Activated T-helper 1 cell treated with anti-CD3 and anti-CD28 coated beads, Interleukin-12 subunit alpha, Interleukin-12 subunit beta, Interleukin-2, Interleukin-4 antibody, amounts not matched to agents 30 ng/mL and 10 ng/mL and 1 ng/mL, durations not matched to agents 14 hours and 24 hours and 36 hours (primary cell): ENCODE measurements at regions not wholly inside any gene's neighbourhood (a gene's known extent, or its start where the extent isn't known, plus 50 kb on each side); places are given as distances from the start of the nearest gene placed in this dataset.

Source experiments
- DNase-seq: peaks from one replicate; pipeline ENCODE4 v3.0.0; 2021; ENCODE audit warnings: low spot score
- H3K27ac Mint-ChIP-seq: one replicate; pipeline ENCODE4 v1.8.0; 2021; ENCODE audit warnings: mild to moderate bottlenecking, mixed read lengths
- H3K27me3 Mint-ChIP-seq: one replicate; pipeline ENCODE4 v1.8.0; 2022; ENCODE audit warnings: mild to moderate bottlenecking, moderate library complexity, mixed read lengths; ENCODE audit not compliant: insufficient read depth
- H3K36me3 Mint-ChIP-seq: one replicate; pipeline ENCODE4 v1.8.0; 2021; ENCODE audit warnings: low read depth, mixed read lengths
- H3K4me1 Mint-ChIP-seq: one replicate; pipeline ENCODE4 v1.8.0; 2021; ENCODE audit warnings: low read depth, mixed read lengths
- H3K4me3 Mint-ChIP-seq: one replicate; pipeline ENCODE4 v1.8.0; 2021; ENCODE audit warnings: mild to moderate bottlenecking, moderate library complexity, mixed read lengths
- H3K9me3 Mint-ChIP-seq: one replicate; pipeline ENCODE4 v1.8.0; 2021; ENCODE audit warnings: mixed read lengths
- intact Hi-C: fragments of 100-400 bp; cut with micrococcal nuclease; formaldehyde crosslinking; loops from one replicate; pipeline ENCODE4 v1.15.1; 2024

DNA sequence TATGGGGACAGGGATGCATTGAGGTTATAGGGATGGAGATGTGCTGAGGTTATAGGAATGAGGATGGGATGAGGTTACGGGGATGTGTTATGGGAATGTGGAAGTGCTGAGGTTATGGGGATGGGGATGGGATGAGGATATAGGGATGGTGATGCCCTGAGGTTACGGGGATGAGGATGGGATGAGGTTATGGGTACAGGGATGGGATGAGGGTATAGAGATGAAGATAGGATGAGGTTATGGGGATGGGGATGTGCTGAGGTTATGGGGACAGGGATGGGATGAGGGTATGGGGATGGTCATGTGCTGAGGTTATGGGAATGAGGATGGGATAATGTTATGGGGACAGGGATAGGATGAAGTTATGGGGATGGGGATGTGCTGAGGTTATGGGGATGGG lies 542.8 kb downstream of the CDH26 start:
- H3K36me3 Mint-ChIP-seq, result no peaks in the 10 kb centered on the region
- H3K27me3 Mint-ChIP-seq, result no peaks in the 10 kb centered on the region
- intact Hi-C loops, result no loop called here
- no peak for DNase-seq
- H3K27ac Mint-ChIP-seq, result no peak overlapping the region
- no peaks in the 10 kb centered on the region for H3K9me3 Mint-ChIP-seq
- H3K4me1 Mint-ChIP-seq, result no peaks in the 10 kb centered on the region
- no peak overlapping the region for H3K4me3 Mint-ChIP-seq

DNA sequence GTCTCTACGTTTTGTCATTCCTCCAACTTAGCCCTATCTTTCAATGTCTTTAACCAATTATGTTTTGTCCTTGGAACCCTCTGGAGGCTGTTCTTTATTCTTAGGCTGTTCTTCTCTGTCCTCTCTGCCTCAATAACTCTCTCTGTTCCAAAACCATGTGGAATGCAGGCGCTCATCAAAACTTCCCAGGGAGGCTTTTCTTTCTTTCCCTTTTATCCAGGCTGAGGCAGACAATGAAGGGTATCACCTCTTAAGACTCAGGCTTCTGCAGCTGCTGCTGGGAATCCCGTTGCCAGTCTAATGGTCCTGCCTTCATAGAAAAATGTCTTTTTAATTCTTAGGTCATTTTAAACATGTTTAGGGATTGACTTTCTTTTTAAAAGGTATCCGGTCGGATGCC lies 544.7 kb downstream of the CDH26 start:
- H3K4me3 Mint-ChIP-seq, result no peak overlapping the region
- H3K27me3 Mint-ChIP-seq, result no peaks in the 10 kb centered on the region
- DNase-seq, result no peak
- no peaks in the 10 kb centered on the region for H3K9me3 Mint-ChIP-seq
- no peaks in the 10 kb centered on the region for H3K4me1 Mint-ChIP-seq
- no peak overlapping the region for H3K27ac Mint-ChIP-seq
- H3K36me3 Mint-ChIP-seq, result no peaks in the 10 kb centered on the region
- intact Hi-C loops, result no loop called here

DNA sequence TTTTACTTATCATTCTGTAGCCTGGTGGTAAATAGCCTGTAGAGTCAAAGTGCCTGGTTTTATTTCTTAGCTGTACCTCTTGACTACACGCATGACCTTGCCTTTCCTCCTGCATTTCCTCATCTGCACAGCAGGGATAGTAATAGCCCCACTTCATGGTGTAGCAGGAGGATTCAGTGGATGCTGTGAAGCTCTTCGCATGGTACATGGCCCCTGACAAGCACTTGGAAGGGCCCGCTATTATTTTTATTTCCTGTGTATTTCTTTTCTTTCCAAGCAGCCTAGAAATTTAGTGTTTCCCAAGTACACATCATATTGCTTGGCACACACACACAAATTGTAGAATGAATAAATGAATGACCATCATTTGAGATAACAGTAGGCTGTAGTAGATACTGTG lies 547.2 kb downstream of the CDH26 start:
- Mint-ChIP-seq H3K4me3 (no peak overlapping the region), H3K27ac (no peak overlapping the region), H3K27me3 (no peaks in the 10 kb centered on the region), H3K36me3 (no peaks in the 10 kb centered on the region), H3K9me3 (no peaks in the 10 kb centered on the region), H3K4me1 (no peaks in the 10 kb centered on the region)
- intact Hi-C loops, result no loop called here
- DNase-seq, result no peak

GRCh38 chr20:60506061-60506460 lies 547.8 kb downstream of the CDH26 start:
- no peaks in the 10 kb centered on the region for H3K9me3 Mint-ChIP-seq
- H3K36me3 Mint-ChIP-seq, result no peaks in the 10 kb centered on the region
- intact Hi-C loops, result no loop called here
- no peaks in the 10 kb centered on the region for H3K27me3 Mint-ChIP-seq
- no peaks in the 10 kb centered on the region for H3K4me1 Mint-ChIP-seq
- H3K27ac Mint-ChIP-seq, result no peak overlapping the region
- no peak for DNase-seq
- no peak overlapping the region for H3K4me3 Mint-ChIP-seq

DNA sequence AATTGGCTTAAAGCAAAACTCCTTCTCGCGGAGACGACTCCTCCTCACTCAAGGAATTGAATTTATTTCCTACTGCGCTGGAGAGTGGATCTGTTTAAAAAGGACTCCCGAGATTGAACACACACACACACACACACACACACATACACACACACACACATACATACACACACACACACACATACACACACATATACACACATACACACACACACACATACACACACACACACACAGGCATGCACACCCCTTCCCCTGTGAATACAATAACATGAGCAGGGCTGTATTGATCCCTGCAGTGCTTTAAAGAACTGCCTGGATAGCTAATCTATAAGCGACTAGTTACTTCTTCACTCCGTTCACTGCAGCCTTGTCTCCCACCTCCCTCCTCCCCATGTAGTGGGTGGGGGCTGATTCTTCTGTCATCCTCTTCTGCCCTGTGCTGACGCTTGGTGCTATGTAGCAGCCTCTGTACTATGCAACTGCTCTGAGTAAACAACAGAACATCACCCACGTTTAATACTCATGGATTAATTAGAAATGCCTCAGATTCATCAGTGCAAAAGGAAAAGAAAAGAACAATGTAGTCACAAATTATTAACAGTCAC lies 549.0 kb downstream of the CDH26 start:
- intact Hi-C loops, result no loop called here
- H3K9me3 Mint-ChIP-seq, result no peaks in the 10 kb centered on the region
- H3K27ac Mint-ChIP-seq, result no peak overlapping the region
- no peaks in the 10 kb centered on the region for H3K27me3 Mint-ChIP-seq
- H3K36me3 Mint-ChIP-seq, result no peaks in the 10 kb centered on the region
- no peaks in the 10 kb centered on the region for H3K4me1 Mint-ChIP-seq
- no peak overlapping the region for H3K4me3 Mint-ChIP-seq
- no peak for DNase-seq

DNA sequence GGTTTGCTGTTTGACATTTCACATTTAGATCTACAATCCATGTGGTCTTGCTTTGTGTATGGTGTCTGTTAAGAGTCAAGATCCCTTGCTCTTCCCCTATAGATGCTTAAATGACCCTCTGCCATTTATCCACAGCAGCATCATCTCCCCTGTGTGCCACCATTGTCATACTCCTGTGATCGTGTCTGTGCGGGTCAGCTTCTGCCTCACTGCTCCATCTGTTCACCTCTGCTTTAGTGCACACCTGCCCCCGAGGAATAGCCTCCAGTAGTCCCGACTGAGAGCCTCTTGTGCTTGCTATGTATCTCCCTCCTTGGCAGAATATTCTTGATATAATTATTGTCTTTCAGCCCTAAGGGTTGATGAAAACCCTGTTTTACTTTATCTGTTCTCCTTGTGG lies 551.2 kb downstream of the CDH26 start:
- H3K27ac Mint-ChIP-seq, result no peak overlapping the region
- no peaks in the 10 kb centered on the region for H3K9me3 Mint-ChIP-seq
- H3K27me3 Mint-ChIP-seq, result no peaks in the 10 kb centered on the region
- intact Hi-C loops, result no loop called here
- DNase-seq, result no peak
- H3K4me3 Mint-ChIP-seq, result no peak overlapping the region
- no peaks in the 10 kb centered on the region for H3K36me3 Mint-ChIP-seq
- H3K4me1 Mint-ChIP-seq, result no peaks in the 10 kb centered on the region

- Mint-ChIP-seq H3K4me3 (no peak overlapping the region), H3K27me3 (no peaks in the 10 kb centered on the region), H3K27ac (no peak overlapping the region), H3K9me3 (no peaks in the 10 kb centered on the region), H3K36me3 (no peaks in the 10 kb centered on the region), H3K4me1 (no peaks in the 10 kb centered on the region)
- no peak for DNase-seq
- intact Hi-C loops, result no loop called here
Measured at GRCh38 chr20:60510356-60510755, 552.1 kb downstream of the CDH26 start.

DNA sequence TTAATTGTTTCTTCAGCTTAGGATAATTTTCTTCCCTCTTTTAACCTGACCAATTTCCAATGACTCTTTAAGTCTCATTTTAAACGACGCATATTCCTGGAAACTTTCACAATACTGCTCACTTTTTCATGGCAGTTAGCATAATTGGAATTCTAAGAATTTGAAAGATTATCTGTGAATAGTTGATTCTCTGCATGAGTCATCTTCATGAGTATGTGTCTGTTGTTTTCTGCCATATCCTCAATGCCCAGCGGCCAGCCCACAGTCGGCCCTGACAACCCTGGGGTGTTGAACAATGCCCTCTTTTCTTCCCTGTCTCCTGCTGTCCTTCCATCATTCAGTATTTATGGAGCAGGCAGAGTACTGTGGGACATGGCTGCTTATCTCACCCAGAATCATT lies 554.2 kb downstream of the CDH26 start:
- no peaks in the 10 kb centered on the region for H3K27me3 Mint-ChIP-seq
- no peaks in the 10 kb centered on the region for H3K36me3 Mint-ChIP-seq
- H3K9me3 Mint-ChIP-seq, result no peaks in the 10 kb centered on the region
- no peak for DNase-seq
- no peak overlapping the region for H3K27ac Mint-ChIP-seq
- H3K4me1 Mint-ChIP-seq, result no peaks in the 10 kb centered on the region
- no peak overlapping the region for H3K4me3 Mint-ChIP-seq
- intact Hi-C loops, result no loop called here

GRCh38 chr20:60513141-60513540 lies 554.9 kb downstream of the CDH26 start:
- DNase-seq, result no peak
- Mint-ChIP-seq H3K9me3 (no peaks in the 10 kb centered on the region), H3K36me3 (no peaks in the 10 kb centered on the region), H3K27ac (no peak overlapping the region), H3K4me3 (no peak overlapping the region), H3K4me1 (no peaks in the 10 kb centered on the region), H3K27me3 (no peaks in the 10 kb centered on the region)
- intact Hi-C loops, result no loop called here

DNA sequence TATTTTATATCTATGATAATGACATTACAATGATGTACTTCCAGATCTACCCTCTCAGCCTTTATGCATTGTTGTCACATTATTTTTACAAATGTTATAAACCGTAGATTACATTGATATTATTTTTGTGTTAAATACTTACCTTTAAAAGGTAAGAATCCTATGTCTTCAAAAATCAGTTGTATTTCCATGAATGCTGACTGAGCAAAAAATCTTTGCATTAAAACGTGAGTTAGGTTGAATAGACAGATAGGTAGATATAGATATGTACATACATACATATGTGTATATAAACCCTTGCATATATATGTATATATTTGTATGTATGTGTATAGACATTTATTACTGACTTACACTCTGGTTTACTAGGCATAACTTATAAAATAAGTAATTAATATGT lies 558.2 kb downstream of the CDH26 start:
- Mint-ChIP-seq H3K27me3 (peaks cover 2% of the 10 kb centered on the region), H3K27ac (no peak overlapping the region), H3K9me3 (no peaks in the 10 kb centered on the region), H3K4me3 (no peak overlapping the region), H3K4me1 (no peaks in the 10 kb centered on the region), H3K36me3 (no peaks in the 10 kb centered on the region)
- no peak for DNase-seq
- intact Hi-C loops, result no loop called here

DNA sequence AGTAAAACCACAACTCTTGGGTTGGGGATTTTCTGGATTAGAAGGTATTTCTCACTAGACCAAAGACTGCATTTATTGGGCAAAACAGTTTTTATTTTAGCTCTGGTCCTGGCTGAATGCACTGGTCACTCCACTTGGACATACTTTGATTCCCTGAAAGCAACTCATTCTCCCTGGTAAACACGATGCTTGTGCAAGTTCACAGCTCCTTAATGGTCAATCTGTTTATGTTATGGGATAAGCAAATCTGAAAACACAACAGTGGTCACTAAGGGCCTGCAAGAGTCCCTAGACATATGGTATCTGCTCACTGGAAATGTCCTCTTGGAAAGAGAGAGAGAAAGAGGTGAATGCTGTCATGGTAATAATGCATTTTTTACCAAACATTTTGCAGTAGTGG lies 559.8 kb downstream of the CDH26 start:
- intact Hi-C loops, result no loop called here

DNA sequence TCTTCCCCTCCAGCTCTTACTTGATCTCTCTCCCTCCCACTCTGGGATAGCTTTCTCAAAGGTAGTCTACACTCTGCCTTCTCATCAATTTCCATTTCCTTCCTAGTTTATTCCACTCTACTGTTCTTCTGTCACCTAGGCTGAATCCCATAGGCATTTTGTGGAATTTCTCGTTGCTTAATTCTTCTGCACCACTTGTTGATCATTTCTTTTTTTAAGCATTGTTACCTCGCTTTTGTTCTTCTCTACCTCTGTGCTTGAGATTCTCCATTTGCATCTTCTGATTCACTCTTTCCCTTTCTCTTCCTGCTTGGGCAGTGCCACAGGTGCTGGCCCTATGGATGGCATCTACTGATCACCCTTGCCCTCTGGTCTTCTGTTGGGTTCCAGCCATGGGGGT lies 567.2 kb downstream of the CDH26 start:
- Mint-ChIP-seq H3K36me3 (no peaks in the 10 kb centered on the region), H3K9me3 (no peaks in the 10 kb centered on the region), H3K4me3 (no peak overlapping the region), H3K27ac (no peak overlapping the region), H3K27me3 (peaks cover 2% of the 10 kb centered on the region), H3K4me1 (no peaks in the 10 kb centered on the region)
- DNase-seq, result no peak
- intact Hi-C loops, result no loop called here

More for the DNA sequence above, 559.8 kb downstream of the CDH26 start:
- Mint-ChIP-seq H3K4me1 (no peaks in the 10 kb centered on the region), H3K4me3 (no peak overlapping the region), H3K27ac (no peak overlapping the region), H3K27me3 (peaks cover 2% of the 10 kb centered on the region), H3K9me3 (no peaks in the 10 kb centered on the region), H3K36me3 (no peaks in the 10 kb centered on the region)
- DNase-seq, result no peak

- H3K27me3 Mint-ChIP-seq, result no peaks in the 10 kb centered on the region
- intact Hi-C loops, result no loop called here
- H3K4me3 Mint-ChIP-seq, result no peak overlapping the region
- H3K27ac Mint-ChIP-seq, result no peak overlapping the region
- DNase-seq, result no peak
- no peaks in the 10 kb centered on the region for H3K36me3 Mint-ChIP-seq
- no peaks in the 10 kb centered on the region for H3K4me1 Mint-ChIP-seq
- no peaks in the 10 kb centered on the region for H3K9me3 Mint-ChIP-seq
Measured at GRCh38 chr20:60527656-60528055, 569.4 kb downstream of the CDH26 start.

DNA sequence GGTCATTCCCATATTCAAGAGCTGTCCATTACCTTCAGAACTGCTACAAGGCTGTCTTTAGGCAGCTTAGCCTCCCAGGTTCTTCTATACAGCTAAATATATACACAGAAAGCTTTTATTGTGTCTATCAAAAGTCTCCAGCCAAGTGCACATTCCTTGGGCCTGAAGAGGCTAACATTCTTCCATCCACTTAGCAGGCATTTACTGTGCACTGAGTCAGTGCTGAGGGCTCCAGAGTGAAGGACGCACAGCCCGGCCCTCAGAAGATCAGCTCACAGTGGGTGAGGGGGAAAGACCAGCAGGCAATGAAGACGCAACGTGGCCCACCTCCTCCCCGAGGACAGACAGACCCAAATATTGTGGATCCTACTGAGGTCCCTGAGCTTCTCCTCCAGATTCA lies 569.9 kb downstream of the CDH26 start:
- no peaks in the 10 kb centered on the region for H3K9me3 Mint-ChIP-seq
- DNase-seq, result no peak
- no peak overlapping the region for H3K27ac Mint-ChIP-seq
- no peak overlapping the region for H3K4me3 Mint-ChIP-seq
- H3K36me3 Mint-ChIP-seq, result no peaks in the 10 kb centered on the region
- no peaks in the 10 kb centered on the region for H3K27me3 Mint-ChIP-seq
- H3K4me1 Mint-ChIP-seq, result no peaks in the 10 kb centered on the region
- intact Hi-C loops, result no loop called here
